ENCODE measurements at regions not wholly inside any gene's neighbourhood (a gene's known extent, or its start where the extent isn't known, plus 50 kb on each side); places are given as distances from the start of the nearest gene placed in this dataset.

DNA sequence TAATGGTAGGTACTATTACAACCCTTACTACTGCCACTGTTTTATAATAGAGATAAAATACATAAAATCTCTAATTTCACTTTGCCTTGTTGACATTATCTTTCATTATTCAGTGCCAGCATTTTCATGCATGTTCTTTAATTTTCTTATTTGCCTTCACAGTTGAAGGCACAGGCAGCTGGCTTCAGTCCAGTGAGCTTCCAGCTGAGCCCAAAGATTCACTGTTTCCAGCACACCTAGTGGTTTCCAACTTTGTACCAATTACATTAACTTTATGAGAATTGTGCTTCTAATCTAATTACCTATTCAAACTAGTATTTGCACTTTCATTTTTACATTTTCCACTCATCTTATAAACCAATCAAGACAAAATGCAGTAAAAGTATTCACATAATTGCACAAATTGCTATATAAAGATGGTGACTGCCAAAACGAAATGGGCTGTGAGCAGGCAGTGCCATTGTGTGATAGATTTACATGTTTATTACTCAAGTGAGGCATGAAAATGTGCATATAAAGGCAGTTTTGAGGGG is 228.3 kb downstream of the MFSD1 start (continued):
- TF ChIP-seq, protein P1, sequence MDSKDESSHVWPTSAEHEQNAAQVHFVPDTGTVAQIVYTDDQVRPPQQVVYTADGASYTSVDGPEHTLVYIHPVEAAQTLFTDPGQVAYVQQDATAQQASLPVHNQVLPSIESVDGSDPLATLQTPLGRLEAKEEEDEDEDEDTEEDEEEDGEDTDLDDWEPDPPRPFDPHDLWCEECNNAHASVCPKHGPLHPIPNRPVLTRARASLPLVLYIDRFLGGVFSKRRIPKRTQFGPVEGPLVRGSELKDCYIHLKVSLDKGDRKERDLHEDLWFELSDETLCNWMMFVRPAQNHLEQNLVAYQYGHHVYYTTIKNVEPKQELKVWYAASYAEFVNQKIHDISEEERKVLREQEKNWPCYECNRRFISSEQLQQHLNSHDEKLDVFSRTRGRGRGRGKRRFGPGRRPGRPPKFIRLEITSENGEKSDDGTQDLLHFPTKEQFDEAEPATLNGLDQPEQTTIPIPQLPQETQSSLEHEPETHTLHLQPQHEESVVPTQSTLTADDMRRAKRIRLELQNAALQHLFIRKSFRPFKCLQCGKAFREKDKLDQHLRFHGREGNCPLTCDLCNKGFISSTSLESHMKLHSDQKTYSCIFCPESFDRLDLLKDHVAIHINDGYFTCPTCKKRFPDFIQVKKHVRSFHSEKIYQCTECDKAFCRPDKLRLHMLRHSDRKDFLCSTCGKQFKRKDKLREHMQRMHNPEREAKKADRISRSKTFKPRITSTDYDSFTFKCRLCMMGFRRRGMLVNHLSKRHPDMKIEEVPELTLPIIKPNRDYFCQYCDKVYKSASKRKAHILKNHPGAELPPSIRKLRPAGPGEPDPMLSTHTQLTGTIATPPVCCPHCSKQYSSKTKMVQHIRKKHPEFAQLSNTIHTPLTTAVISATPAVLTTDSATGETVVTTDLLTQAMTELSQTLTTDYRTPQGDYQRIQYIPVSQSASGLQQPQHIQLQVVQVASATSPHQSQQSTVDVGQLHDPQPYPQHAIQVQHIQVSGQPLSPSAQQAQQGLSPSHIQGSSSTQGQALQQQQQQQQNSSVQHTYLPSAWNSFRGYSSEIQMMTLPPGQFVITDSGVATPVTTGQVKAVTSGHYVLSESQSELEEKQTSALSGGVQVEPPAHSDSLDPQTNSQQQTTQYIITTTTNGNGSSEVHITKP (tag by site-specific recombination; IDR thresholded peaks at IDR 0.05) = no peak
- no peak for TF ChIP-seq ZSCAN30 (tag by site-specific recombination; IDR thresholded peaks at IDR 0.05)
- no peak for TF ChIP-seq ZNF555 (tag by site-specific recombination; conservative IDR thresholded peaks at IDR 0.05)
- TF ChIP-seq ZNF433 (tag by site-specific recombination; IDR thresholded peaks at IDR 0.05; ENCODE audit: low read depth) = no peak
- TF ChIP-seq ZNF791 (tag by site-specific recombination; IDR thresholded peaks at IDR 0.05) = no peak
- peak; percentile 24; the same call in 1 of the 2 replicates for TF ChIP-seq FEZF1 (tag by site-specific recombination; IDR thresholded peaks at IDR 0.05)
- no peak for TF ChIP-seq ZNF76 (tag by site-specific recombination; IDR thresholded peaks at IDR 0.05; ENCODE audit: borderline replicate concordance, low read depth)
- TF ChIP-seq ZNF121 (tag by site-specific recombination; IDR thresholded peaks at IDR 0.05) = no peak
- no peak for TF ChIP-seq ZNF621 (tag by site-specific recombination; IDR thresholded peaks at IDR 0.05)
- TF ChIP-seq SCRT2 (tag by site-specific recombination; IDR thresholded peaks at IDR 0.05) = no peak
- TF ChIP-seq, protein P2, sequence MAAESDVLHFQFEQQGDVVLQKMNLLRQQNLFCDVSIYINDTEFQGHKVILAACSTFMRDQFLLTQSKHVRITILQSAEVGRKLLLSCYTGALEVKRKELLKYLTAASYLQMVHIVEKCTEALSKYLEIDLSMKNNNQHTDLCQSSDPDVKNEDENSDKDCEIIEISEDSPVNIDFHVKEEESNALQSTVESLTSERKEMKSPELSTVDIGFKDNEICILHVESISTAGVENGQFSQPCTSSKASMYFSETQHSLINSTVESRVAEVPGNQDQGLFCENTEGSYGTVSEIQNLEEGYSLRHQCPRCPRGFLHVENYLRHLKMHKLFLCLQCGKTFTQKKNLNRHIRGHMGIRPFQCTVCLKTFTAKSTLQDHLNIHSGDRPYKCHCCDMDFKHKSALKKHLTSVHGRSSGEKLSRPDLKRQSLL (tag by site-specific recombination; IDR thresholded peaks at IDR 0.05) = no peak

DNA sequence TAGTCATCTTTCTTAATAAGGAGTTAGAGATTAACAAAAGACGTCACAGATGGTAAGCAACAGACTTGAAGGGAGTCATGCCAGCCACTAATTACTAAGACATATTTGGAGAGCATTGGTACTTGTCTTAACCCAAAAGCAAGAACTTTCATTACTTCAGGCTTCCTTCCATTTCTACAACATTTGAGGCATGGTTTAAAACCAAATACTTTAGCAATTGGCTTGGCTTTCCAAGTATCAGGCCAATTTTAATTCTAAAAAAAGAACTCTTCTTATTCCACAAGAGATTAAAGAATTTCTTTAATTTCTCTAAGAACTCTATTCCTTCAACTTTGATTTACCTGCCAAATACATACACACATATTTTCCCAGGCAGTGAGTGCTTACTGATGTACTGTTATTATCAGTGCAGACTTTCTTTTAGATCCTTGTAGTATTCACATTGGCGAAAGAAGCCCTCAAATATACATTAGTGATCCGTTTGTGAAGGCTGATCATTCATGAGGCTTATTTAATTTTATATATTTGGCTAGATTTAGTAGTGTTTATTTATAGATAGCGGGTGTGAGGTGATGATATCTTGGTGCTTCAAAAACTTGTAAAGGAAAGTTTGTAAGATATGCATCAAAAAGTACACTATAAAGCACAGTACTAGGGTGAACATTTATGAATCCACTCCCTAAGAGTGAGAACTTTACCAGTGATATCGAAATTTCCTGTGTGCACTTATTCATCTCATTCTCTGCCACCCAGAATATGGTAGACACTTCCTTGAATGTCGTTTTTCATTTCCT is 229.2 kb downstream of the MFSD1 start:
- POLR2A ChIA-PET = no interaction called here
- H3K36me3 ChIP-seq (ENCODE audit: control insufficient read depth in 2 of 2, insufficient read depth in 1 of 2, low read length in 2 of 2) = no peaks in the 10 kb centered on the region
- H3K27ac ChIP-seq (ENCODE audit: extremely low read depth, low read depth, low read length) = no peak overlapping the region
- H3K4me1 ChIP-seq (ENCODE audit: control insufficient read depth, insufficient read depth, low read length) = 0 out of 2 replicates have a peak, but pooled peaks cover 3% of the 10 kb centered on the region
- CTCF ChIA-PET = no interaction called here
- H3K4me3 ChIP-seq (ENCODE audit: low read depth, low read length) = no peak overlapping the region
- no peaks in the 10 kb centered on the region for H3K9me3 ChIP-seq (ENCODE audit: control insufficient read depth, insufficient read depth, low read depth, low read length)
- TF ChIP-seq ZSCAN30 (tag by site-specific recombination; IDR thresholded peaks at IDR 0.05) (no peak), PRDM1 (tag by site-specific recombination; IDR thresholded peaks at IDR 0.05) (no peak), IKZF3 (tag by site-specific recombination; IDR thresholded peaks at IDR 0.05) (no peak), ZNF239 (tag by site-specific recombination; IDR thresholded peaks at IDR 0.05) (no peak), ZNF23 (tag by site-specific recombination; IDR thresholded peaks at IDR 0.05; ENCODE audit: borderline replicate concordance) (no peak), KLF9 (tag by site-specific recombination; IDR thresholded peaks at IDR 0.05; ENCODE audit: low read depth) (no peak), ZNF571 (tag by site-specific recombination; IDR thresholded peaks at IDR 0.05) (no peak)

DNA sequence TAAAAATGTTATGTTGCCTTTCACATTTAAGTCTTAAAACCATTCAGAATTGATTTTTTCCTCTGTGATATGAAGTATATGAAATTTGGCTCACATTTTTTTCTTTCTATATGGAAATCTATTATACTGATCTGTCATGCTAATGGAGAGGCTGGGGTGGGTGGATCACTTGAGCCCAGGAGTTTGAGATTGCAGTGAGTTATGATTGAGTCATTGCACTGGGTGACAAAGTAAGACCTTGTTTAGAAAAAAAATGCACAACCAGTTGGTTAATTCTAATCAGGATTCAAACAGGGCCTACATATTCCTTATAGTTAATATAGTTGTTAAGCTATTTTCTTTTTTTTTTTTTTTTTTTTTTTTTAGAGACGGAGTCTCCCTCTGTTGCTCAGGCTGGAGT is 230.5 kb downstream of the MFSD1 start:
- POLR2A ChIA-PET = no interaction called here
- Histone ChIP-seq H3K27ac (ENCODE audit: extremely low read depth, low read depth, low read length) (no peak overlapping the region), H3K4me1 (ENCODE audit: control insufficient read depth, insufficient read depth, low read length) (0 out of 2 replicates have a peak, but pooled peaks cover 3% of the 10 kb centered on the region), H3K9me3 (ENCODE audit: control insufficient read depth, insufficient read depth, low read depth, low read length) (no peaks in the 10 kb centered on the region), H3K36me3 (ENCODE audit: control insufficient read depth in 2 of 2, insufficient read depth in 1 of 2, low read length in 2 of 2) (no peaks in the 10 kb centered on the region), H3K4me3 (ENCODE audit: low read depth, low read length) (no peak overlapping the region)
- CTCF ChIA-PET = no interaction called here
- TF ChIP-seq ZNF837 (tag by site-specific recombination; IDR thresholded peaks at IDR 0.05) = no peak
- TF ChIP-seq ZNF501 (tag by site-specific recombination; IDR thresholded peaks at IDR 0.05) = no peak
- TF ChIP-seq, protein P3, sequence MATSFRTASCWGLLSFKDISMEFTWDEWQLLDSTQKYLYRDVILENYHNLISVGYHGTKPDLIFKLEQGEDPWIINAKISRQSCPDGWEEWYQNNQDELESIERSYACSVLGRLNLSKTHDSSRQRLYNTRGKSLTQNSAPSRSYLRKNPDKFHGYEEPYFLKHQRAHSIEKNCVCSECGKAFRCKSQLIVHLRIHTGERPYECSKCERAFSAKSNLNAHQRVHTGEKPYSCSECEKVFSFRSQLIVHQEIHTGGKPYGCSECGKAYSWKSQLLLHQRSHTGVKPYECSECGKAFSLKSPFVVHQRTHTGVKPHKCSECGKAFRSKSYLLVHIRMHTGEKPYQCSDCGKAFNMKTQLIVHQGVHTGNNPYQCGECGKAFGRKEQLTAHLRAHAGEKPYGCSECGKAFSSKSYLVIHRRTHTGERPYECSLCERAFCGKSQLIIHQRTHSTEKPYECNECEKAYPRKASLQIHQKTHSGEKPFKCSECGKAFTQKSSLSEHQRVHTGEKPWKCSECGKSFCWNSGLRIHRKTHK (tag by site-specific recombination; IDR thresholded peaks at IDR 0.05) = no peak
- no peak for TF ChIP-seq ZNF521 (tag by site-specific recombination; IDR thresholded peaks at IDR 0.05)
- no peak for TF ChIP-seq ZNF830 (tag by site-specific recombination; IDR thresholded peaks at IDR 0.05; ENCODE audit: low read depth)
- TF ChIP-seq, protein P4, sequence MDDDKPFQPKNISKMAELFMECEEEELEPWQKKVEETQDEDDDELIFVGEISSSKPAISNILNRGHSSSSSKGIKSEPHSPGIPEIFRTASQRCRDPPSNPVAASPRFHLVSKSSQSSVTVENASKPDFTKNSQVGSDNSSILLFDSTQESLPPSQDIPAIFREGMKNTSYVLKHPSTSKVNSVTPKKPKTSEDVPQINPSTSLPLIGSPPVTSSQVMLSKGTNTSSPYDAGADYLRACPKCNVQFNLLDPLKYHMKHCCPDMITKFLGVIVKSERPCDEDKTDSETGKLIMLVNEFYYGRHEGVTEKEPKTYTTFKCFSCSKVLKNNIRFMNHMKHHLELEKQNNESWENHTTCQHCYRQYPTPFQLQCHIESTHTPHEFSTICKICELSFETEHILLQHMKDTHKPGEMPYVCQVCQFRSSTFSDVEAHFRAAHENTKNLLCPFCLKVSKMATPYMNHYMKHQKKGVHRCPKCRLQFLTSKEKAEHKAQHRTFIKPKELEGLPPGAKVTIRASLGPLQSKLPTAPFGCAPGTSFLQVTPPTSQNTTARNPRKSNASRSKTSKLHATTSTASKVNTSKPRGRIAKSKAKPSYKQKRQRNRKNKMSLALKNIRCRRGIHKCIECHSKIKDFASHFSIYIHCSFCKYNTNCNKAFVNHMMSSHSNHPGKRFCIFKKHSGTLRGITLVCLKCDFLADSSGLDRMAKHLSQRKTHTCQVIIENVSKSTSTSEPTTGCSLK (tag by site-specific recombination; IDR thresholded peaks at IDR 0.05) = no peak
- no peak for TF ChIP-seq ZNF16 (tag by site-specific recombination; IDR thresholded peaks at IDR 0.05; ENCODE audit: low read depth)
- TF ChIP-seq ZNF112 (tag by site-specific recombination; IDR thresholded peaks at IDR 0.05) = no peak
- no peak for TF ChIP-seq KLF8 (tag by site-specific recombination; IDR thresholded peaks at IDR 0.05)

Measured in HEK293 (cell line).